ENCODE measurements at regions not wholly inside any gene's neighbourhood (a gene's known extent, or its start where the extent isn't known, plus 50 kb on each side); places are given as distances from the start of the nearest gene placed in this dataset.

DNA sequence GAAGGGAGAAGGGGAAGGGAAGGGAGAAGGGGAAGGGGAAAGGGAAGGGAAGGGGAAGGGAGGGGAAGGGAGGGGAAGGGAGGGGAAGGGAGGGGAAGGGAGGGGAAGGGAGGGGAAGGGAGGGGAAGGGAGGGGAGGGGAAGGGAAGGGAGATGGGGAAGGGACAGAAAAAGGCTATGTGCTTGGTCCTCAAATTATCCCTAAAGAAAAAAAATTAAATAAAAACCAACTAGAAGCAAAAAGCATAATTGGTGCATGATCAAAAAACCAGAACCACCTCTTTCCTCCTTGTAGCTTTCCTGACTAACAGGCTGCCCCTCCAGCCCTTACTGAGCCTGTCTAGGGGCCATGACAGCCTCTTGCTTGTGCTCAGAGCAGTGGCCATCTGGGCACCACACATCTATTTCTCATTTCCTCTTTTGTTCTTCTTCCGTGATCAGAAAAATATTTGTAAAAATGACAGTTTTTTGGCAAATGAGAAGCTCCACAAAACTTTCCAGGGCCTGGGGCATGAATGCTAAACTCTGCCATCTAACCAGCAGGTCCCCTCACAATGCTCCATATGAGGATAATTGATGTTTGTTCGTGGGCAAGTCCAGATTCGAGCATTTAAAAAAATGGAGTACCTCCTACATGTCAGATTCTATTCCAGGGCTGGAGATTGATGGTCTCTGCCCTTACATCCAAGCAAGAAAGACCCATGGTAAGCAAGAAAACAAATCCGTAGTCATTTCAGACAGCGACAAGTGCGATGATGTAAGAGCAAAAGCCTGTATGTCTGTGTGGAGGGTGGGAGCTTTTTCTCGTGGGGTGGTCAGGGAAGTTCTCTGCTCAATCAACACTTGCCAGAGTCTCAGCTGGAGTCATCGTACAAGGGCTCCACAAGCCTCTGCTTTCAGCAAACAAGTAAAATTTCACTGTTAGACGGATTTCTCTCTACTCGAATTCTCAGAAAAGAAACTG is 320.9 kb downstream of the WDR11 start:
- DNase-seq = no peak

DNA sequence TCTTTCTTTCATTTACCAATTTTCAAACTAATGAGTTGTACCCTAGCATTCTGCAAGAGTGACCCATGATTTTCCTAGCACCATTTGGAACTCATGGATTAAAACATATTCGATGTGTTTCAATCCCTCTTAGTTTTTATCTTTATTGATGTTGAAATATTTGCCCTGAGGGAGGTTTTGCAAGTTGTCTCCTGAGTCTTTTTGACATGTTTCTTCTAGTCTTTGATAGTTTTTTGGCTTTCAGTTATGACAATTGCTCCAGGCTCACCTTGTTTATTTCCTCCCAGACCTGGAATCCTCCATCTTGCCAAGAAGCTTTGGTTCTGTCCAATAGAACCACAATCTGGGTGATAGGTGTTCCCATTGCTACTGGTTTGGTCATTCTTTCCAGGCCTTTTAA is 327.8 kb downstream of the WDR11 start:
- DNase-seq = no peak

DNA sequence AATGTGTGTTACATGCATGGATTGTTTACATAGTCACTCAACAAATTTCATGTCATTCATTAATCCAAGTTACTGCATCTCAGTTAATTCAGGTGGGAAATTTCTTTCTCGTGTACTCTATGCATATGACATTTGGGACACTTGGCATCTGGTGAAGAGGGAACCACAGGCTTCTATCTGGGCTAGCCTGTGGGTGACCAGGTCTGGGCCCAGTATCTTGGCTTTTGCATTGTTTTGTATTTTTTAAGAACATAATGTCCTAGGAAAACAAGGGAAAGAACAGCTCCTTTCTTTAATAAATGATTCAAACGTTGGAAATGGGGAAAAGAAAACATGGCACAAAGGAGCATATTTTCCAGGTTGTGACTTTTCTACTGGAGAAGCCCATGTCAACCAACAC is 331.1 kb downstream of the WDR11 start:
- no peak for DNase-seq

DNA sequence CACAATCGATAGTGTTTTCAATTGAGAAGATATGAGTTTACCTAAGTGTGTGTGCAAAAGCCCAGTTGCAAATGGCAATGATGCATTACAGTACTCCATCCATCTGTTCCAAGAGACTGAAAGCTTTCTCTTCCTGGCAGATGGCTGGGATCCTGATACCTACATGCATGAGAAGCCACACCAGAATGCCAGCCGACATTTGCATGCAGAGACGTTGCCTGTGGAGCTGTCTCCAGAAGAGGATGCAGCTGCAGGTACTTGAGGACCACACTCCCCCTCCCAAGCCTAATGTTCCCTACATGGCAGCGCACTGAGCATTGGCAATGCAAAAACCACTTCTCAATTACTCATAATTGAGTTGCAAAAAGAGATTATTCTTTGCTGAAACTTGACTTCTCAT is 332.1 kb downstream of the WDR11 start:
- no peak for DNase-seq

DNA sequence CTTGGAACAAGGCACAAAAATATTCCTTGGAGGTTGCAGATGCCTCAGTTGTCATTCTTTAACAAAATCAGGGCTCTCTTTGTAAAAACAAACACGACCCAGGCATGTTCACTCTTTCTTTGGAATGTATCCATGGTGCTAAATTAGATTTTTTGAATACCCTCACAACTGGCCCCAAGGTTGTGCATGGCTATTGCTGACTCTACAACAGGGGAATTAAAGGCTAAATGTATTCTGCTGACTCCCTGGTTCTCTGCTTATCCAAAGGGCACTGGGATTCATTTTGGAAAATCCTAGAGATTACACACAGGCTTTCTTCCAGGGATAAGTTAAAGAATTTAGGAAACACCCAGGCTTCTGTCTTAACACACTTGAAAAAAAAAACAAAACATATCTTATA is 332.5 kb downstream of the WDR11 start:
- no peak for DNase-seq

DNA sequence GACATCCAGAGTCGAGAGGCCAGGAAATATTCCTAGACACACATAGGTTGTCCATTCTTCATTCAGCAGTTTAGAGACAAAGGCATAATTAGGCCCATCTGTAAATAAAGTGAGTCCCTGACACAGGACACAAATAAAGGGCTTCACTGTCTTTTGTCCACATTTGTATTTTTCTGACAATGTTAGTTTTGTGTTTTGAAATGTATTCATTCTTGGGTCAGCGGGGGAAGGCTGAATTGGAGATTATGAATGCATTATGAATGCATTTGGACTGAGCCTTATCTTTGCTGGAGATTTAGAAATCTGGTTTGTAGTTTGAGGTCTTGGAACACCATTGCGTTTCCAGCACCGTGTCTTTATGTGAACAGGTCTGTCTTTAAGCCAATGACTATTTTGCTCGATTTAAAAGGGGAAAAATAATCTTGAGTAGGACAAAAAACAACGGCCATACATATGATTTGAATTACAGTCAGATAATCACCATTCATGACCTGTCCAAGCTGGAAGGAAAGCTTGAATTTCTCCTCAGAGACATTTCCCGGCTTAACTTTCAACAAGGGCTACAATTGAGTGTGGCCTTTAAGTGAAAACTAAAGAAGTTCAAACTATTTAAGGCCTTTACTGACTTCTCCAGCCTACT is 334.8 kb downstream of the WDR11 start:
- DNase-seq = peak in 1 of 2 donors; percentile 57

DNA sequence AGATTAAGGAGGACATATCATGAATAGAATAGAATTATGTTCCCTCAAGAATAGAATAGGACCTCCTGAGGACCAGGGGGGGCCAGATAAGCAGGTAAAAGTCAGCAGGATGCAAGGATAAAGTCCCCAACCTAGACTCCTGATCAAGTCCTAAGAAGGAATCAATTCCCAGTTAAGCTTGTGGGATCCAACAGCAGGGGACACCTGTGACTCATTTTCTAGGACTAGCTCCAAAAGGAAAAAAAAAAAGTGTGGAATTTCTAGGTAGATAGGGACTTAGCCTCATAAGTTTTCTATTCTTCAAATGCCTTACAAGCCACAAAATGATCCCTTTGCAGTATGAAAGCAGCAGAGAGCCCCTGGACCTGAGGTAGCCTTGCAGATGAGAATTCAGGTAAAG is 336.2 kb downstream of the WDR11 start:
- no peak for DNase-seq

DNA sequence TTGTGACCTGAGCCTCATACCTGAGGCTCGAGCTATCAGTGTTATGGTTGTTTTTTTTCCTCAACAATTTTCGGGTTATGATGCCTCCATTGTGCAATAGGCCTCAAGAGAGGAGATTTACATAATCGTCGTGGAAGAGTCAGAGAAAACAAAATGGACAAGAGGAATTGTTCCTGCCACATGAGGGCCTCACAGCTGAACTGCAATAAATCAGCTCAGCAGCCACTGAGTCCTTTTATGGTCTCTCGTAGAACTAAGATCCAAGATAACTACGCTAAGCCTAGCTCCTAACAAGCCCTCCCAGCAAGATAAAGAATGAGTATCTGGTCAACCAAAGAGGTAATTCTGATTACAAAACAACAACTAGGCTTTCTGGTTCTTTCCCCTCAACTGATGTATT is 336.8 kb downstream of the WDR11 start:
- DNase-seq = no peak

DNA sequence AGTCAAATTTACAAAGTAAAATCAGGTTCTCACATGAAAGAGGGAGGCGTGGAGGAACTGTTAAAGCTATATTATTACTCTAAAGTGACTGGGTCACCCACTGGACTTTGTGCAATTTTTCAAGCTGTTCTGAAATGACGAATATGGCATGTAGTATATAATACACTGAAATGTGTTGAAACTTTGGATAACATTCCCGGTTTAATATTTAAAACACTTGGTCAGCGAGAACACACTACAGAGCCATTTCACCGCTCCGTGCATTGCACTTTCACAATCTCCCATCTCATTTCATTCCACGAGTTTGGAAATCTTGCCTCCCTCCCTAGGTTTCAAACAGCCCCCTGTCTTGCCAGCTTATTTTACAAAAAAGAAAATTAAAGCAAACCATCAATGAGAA is 337.9 kb downstream of the WDR11 start:
- DNase-seq = peak in 1 of 2 donors; percentile 51

DNA sequence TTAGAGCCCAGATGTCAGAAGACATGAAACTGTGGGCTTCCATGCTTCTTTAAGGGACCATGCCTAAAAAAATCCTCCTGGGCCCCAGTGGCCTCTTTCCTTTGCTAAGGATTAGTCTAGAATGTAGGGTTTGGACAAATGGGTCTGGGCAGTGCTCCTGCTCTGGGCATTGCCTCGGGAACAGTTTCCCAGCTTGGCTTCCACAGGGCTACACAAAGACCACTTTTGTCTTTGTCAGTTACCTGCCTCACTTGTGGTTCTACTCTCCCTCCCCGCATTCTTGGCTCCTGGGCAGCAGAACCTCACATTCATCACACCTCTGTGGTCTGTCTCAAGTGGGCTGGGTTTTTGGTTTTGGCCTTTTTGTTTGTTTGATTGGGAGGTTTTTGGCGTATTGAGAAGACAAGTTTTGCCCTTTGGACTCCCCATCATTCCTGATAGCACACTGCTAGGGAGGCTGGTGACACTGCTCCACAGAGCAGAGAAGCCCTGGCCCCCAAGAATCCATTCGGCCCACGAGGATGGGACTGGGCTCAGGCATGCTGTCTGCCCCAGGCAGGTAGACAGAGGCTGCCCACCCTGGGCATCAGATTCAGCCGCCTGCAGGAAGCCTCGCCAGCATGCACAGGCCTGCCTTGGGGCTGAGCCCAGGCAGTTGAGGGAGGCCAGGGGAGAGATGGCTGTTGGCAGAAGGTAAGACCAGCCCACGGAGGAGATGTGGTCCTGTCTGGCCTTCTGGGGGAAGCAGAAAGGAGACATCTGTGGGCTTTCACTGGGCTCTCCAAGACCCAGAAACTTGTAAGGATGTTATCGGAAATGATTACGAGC is 343.7 kb downstream of the WDR11 start:
- no peak for DNase-seq

DNA sequence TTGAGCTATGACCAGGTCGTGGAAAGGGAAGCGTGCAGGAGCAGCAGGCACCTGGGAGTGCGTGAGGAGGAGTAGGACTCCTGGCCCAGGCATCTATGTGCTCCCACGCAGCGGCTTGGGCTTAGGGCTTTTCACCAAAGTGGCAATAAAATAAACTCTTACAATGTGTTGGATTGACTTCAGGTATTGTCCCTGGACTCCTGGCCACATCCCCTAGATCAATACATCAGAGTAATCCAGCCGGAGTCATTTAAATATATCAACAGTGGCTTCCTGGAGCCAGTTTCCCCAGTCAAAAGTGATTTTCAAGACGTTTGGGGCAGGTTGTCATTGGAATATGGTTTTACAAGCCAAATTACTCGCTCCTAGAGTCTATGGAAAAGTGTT is 344.4 kb downstream of the WDR11 start:
- no peak for DNase-seq

DNA sequence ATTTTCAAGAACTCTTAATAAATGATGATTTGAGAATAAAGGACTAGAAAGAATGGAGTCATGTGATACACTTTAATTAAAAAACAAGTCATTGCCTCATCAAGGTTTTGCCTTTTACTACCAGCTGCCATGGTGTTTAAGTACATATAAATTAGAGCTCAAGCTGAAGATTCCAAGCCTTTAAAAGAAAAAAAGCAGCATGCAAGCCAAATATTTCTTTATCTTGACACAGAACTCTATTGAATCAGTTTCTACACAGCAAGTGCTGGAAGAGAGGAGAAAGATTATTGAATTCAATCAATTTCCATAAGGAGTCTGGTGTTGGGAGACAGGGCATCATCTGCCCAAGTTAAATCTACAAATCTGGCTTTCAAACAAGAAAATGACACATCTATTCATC is 347.9 kb downstream of the WDR11 start:
- no peak for DNase-seq

DNA sequence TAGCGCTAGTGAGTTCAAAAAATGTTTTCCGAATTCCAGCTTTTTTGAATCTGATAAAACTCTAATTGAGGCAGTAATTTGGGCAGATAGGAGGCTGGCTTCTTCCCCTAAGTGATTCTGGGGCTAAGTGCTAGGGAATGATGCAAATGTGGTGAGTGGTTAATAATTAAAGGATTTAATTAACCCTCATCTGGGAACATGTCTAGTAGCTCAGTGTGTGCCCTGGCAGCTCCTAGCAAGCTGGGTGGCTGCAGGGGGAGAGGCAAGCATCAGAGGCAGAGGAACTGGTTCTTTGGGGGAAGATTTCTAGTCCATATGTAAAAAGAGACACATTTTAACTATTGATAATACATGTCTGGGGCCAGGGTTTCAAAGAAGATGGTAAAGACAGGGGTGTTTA is 354.5 kb downstream of the WDR11 start:
- DNase-seq = no peak

DNA sequence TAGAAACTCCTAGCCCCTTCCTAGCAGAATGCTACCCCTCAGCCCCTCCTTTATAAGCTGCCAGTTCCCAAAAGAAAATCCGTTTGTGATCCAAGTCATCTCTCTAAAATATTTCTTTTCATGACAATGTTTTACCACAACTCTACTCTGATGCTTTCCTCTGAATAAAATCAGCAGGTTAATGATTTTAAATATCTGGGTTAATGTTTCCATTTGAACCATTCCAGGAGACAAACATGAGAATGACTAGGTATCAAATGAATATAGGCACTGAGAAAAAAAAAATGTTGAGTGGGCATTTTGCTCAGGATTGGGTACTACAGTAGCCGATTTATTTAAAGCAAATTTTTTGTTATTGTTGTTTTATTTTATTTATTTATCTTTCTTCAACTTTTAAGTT is 360.3 kb downstream of the WDR11 start:
- DNase-seq = no peak

DNA sequence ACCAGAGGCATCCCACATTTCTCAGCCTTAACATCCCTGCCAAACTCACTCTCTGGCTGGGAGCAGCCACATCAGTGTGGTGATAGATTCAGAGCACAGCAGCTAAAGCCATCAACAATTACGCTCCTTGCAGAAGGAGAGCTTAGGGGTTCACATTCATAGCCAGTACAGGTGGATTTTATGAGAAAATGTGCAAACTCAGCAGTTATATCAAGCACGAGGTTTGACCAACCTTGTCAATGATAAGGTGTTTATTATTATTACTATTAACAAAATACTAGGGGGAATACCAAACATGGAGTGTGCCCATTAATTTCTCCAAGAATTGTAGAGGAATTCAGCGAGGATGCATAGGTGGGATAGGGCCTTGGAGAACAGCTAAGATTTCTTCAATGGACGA is 362.3 kb downstream of the WDR11 start:
- no peak for DNase-seq

DNA sequence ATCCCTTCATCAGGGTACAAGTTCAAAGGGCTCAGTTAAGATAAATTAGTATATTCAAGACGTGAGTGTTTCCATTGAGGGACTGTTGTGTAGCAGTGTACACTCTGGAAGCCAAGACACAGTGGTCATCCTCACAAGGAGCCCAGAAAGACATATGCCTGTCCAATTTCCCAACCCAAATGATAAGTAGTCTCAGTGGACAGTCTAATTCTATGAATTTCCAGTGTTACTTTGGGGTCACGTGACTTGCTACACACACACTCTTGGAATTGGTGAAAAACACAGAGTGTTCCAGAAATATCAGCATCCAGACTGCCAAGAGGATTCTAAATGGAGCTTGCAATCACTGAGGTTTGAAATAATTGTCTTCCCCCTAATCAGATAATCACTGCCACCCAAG is 365.1 kb downstream of the WDR11 start:
- DNase-seq = no peak

DNA sequence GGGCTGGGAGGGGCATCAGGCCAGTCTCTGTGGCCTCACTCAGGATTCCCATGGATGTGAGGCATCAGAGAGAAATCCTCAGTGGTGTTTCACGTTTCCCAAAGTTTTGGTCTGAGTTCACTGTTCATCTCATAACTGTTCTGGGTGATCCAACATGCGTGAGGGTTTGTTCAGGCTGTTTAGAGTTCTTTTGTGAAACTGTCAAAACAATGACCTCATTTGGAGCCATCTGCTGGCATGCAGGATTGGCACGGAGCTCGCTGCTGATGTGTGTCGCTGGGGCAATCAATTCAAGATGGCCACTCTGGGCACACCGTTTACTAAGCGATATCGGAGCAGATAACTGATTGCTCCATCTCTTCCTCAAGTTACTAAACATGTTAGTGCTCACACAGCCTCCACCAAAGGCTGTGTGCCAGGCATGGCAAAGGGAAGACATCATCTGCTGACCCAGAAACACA is 365.6 kb downstream of the WDR11 start:
- no peak for DNase-seq

DNA sequence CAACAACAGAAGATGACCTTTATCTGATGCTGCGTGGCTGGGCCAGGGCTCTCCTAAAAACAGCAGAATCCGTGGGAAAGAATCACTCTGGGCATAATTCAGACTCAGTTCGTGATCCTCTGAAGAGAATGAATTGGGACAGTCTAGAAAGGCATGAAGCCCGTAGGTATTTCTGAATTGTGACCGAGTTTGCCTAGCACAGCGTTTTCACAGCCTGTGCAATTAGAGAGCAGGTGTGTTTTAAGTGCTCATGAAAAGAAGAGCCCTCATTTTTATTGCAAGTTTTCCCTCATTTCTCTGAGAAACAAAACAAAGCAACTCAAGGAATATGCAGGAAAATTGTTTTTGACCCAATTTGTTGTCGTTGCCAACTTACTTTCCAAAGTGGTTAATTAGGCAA is 366.2 kb downstream of the WDR11 start:
- DNase-seq = no peak

DNA sequence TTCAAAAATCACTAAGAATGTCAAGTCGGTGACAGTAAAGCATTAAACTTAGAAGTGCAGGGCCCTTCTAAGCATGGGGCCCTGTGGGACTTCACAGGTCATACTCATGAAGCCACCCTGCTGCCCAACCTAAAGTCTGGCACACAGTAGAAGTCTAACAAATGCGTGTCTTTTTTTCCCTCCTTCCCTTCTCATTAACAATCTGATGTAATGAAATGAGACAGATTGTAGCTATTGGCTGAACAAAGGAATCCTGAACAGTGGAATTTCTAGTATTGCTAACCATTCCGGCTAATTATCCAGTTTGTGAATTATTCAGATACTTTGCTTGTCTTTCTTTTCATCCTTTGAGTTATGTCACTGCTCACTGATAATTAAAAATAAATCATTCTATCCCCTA is 369.9 kb downstream of the WDR11 start:
- DNase-seq = no peak

DNA sequence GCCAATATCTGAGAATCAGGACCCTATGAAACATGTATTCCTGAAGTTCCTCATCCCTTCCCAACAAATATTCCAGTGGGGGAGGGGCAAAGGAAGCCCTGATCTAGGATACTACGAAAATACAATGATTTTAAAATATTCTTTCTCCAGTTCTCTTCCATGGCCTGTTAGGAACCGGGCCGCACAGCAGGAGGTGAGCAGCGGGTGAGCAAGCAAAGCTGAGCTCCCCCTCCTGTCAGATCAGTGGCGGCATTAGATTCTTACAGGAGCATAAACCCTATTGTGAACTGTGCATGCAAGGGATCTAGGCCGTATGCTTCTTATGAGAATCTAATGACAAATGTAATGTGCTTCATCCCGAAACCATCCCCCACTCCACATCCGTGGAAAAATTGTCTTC is 370.8 kb downstream of the WDR11 start:
- DNase-seq = no peak

DNA sequence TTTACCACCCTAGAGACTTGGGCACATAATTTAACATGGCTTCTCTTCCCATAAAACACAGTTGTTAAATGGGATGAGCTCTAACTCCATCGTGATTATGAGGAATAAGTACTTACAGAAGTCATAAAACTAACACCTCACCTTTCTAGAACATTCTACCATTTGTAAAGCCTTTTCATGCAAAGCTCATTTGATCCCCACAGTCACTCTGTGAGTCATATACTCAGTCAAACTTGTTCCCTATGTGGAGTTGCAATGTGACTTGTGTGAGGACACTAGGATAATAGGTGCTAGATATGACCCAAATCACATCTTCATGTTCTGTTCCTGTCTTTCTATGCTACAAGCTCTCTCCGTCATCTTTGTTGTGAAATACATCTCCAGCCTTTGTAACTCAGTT is 371.7 kb downstream of the WDR11 start:
- DNase-seq = no peak

DNA sequence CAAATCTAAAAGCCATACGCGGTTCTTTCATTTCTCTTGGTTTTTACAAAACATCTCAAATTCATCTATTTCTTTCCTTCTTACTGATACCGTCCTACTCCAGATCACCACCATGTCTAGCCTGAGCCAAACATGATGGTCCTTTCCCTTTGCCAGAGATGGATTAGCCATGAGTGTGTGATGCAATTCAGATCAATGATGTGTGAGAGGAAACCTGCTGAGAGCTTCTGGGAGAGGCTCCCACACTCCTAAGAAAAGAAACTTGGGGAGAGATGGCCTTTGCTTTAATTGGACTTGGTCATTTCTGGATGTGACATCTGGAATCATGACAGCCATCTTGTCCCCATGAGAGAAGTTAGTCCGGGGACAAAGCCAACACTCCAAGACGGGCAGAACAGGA is 367.2 kb downstream of the FGFR2 start:
- DNase-seq = no peak

DNA sequence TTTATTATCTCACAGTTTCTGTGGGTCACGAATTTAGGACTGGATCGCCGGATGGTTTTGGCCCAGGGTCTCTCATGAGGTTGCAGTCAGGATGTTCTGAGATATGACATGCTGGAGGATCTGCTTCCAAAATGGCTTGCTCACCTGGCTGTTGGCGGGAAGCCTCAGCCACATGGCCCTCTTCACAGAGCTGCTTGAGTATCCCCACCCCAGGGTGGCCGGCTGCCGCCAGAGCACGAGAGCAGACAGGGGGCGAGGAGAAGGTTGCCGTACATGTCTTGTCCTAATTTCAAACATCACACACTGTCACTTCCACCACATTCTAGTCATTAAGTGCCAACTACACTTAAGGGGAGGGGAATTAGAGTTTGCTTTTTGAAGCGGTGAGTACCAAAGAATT is 365.8 kb downstream of the FGFR2 start:
- DNase-seq = no peak

Measured in right lung (tissue), 2 donors.